OCI-LY7 (cell line): ENCODE measurements at regions not wholly inside any gene's neighbourhood (a gene's known extent, or its start where the extent isn't known, plus 50 kb on each side); places are given as distances from the start of the nearest gene placed in this dataset.

ENCODE experiments used
- BruUV-seq: library from RNA; stranded (reverse); fragments of 400-500 nt; replicated peaks from 2 replicates; lab custom pipeline; 2021; lab: Mats Ljungman, UMichigan
- CTCF ChIA-PET: fragments of 300-600 bp; sonication (Branson Sonifier 250); formaldehyde crosslinking; loops from one replicate; lab custom pipeline; 2022; ENCODE audit warnings: antibody characterized with exemption; ENCODE audit not compliant: unreplicated experiment; lab: Charles Lee
- POLR2A ChIA-PET: fragments of 300-600 bp; sonication (Branson Sonifier 250); formaldehyde crosslinking; loops from one replicate; lab custom pipeline; 2022; ENCODE audit warnings: antibody characterized with exemption; lab: Charles Lee
- DNase-seq: peaks from one replicate; pipeline ENCODE4 v3.0.0-alpha.2; 2015; ENCODE audit warnings: low spot score
- H2AFZ ChIP-seq: fragments of 200-600 bp; sonication (generic), shearing (Covaris generic); 2 replicates; pipeline ENCODE4 v1.6.1; 2014; ENCODE audit warnings: mild to moderate bottlenecking, antibody characterized with exemption, low read length, moderate library complexity
- H3K27ac ChIP-seq: fragments of 200-600 bp; sonication (generic); 2 replicates; pipeline ENCODE4 v1.5.1; 2014; ENCODE audit warnings: mixed run types, low read depth, mild to moderate bottlenecking, moderate library complexity, low read length, inconsistent platforms; ENCODE audit not compliant: poor library complexity, severe bottlenecking
- H3K36me3 ChIP-seq: fragments of 200-600 bp; sonication (generic); 2 replicates; pipeline ENCODE4 v1.6.1; 2014; ENCODE audit warnings: mild to moderate bottlenecking, antibody characterized with exemption, low read length, moderate library complexity, mixed read lengths; ENCODE audit not compliant: insufficient read depth
- H3K4me1 ChIP-seq: fragments of 200-600 bp; sonication (generic); 2 replicates; pipeline ENCODE4 v1.5.1; 2014; ENCODE audit warnings: mild to moderate bottlenecking, low read length; ENCODE audit not compliant: insufficient read depth, poor library complexity, severe bottlenecking
- H3K4me2 ChIP-seq: fragments of 200-600 bp; sonication (generic); 2 replicates; pipeline ENCODE4 v1.6.1; 2014; ENCODE audit warnings: mild to moderate bottlenecking, low read length
- H3K4me3 ChIP-seq: fragments of 200-600 bp; sonication (generic); 2 replicates; pipeline ENCODE4 v1.5.1; 2014; ENCODE audit warnings: mild to moderate bottlenecking, low read depth, low read length; ENCODE audit not compliant: poor library complexity, severe bottlenecking
- H3K79me2 ChIP-seq: fragments of 200-600 bp; sonication (generic); 2 replicates; pipeline ENCODE4 v1.6.1; 2016; ENCODE audit warnings: low read depth, mild to moderate bottlenecking, low read length, moderate library complexity, mixed read lengths; ENCODE audit not compliant: insufficient read depth
- H3K9me2 ChIP-seq: fragments of 200-600 bp; sonication (generic); 2 replicates; pipeline ENCODE4 v1.6.1; 2016; ENCODE audit warnings: mild to moderate bottlenecking, low read length, mixed read lengths; ENCODE audit not compliant: insufficient read depth
- H3K9me3 ChIP-seq: fragments of 200-600 bp; sonication (generic); 2 replicates; pipeline ENCODE4 v1.6.1; 2014; ENCODE audit warnings: mild to moderate bottlenecking, mixed run types, low read length, mixed read lengths
- H4K20me1 ChIP-seq: fragments of 200-600 bp; sonication (generic); 2 replicates; pipeline ENCODE4 v1.6.1; 2014; ENCODE audit warnings: mild to moderate bottlenecking, antibody characterized with exemption, low read length, moderate library complexity, mixed read lengths; ENCODE audit not compliant: insufficient read depth
- EZH2phosphoT487 ChIP-seq: fragments of 200-600 bp; sonication (generic); IDR thresholded peaks from 2 replicates; pipeline ENCODE4 v1.6.1; 2018; ENCODE audit warnings: low read depth, borderline replicate concordance, mild to moderate bottlenecking, mixed run types, antibody characterized with exemption, low read length, moderate library complexity, mixed read lengths
- intact Hi-C: fragments of 100-400 bp; cut with micrococcal nuclease; formaldehyde crosslinking; loops from one replicate; pipeline ENCODE4 v1.10.0; 2022; ENCODE audit not compliant: unreplicated experiment
- TF ChIP-seq, protein P1 (sequence below): fragments of 200-600 bp; sonication (generic); conservative IDR thresholded peaks from 2 replicates; pipeline ENCODE4 v1.5.1; 2014; ENCODE audit warnings: mild to moderate bottlenecking, antibody characterized with exemption, low read length, moderate library complexity, mixed read lengths

DNA sequence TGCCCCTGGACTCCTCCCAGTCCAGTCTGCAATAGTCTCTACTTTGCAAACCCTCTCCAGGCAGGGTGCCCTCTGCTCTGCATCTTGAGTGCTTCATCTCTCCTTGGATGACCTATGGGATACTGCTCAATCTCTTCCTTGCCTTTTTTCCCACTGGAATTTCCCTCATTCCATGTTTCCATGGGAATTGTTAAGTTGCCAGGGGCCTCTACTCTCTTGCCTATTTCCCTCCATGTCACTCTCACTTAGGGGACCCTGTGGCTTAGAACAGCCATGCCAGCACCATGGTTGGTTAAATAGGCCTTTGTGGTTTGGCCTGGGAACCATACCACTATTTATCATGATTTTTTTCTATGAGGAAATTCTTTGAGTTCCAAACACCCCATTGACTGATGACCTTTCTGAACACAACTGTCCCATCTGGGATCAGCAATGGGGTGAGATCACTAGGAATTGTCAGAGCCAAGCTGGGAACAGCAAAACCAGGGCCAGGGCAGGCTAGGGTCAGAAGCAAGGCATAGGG lies 91.4 kb upstream of the RBMS1 start:
- H3K27ac ChIP-seq = no peak overlapping the region
- CTCF ChIA-PET = no interaction called here
- H4K20me1 ChIP-seq = no peaks in the 10 kb centered on the region
- no peaks in the 10 kb centered on the region for H3K9me2 ChIP-seq
- no peak overlapping the region for H3K4me2 ChIP-seq
- H3K4me3 ChIP-seq = no peak overlapping the region
- no peaks in the 10 kb centered on the region for H3K79me2 ChIP-seq
- POLR2A ChIA-PET = no interaction called here
- no peaks in the 10 kb centered on the region for H3K36me3 ChIP-seq
- H3K9me3 ChIP-seq = no peaks in the 10 kb centered on the region
- H3K4me1 ChIP-seq = no peaks in the 10 kb centered on the region
- BruUV-seq = no TSS peak
- intact Hi-C loops = no loop called here
- DNase-seq = no peak
- no peak overlapping the region for H2AFZ ChIP-seq
- TF ChIP-seq, protein P1, sequence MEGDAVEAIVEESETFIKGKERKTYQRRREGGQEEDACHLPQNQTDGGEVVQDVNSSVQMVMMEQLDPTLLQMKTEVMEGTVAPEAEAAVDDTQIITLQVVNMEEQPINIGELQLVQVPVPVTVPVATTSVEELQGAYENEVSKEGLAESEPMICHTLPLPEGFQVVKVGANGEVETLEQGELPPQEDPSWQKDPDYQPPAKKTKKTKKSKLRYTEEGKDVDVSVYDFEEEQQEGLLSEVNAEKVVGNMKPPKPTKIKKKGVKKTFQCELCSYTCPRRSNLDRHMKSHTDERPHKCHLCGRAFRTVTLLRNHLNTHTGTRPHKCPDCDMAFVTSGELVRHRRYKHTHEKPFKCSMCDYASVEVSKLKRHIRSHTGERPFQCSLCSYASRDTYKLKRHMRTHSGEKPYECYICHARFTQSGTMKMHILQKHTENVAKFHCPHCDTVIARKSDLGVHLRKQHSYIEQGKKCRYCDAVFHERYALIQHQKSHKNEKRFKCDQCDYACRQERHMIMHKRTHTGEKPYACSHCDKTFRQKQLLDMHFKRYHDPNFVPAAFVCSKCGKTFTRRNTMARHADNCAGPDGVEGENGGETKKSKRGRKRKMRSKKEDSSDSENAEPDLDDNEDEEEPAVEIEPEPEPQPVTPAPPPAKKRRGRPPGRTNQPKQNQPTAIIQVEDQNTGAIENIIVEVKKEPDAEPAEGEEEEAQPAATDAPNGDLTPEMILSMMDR = no peak
- TF ChIP-seq EZH2phosphoT487 = no peak

DNA sequence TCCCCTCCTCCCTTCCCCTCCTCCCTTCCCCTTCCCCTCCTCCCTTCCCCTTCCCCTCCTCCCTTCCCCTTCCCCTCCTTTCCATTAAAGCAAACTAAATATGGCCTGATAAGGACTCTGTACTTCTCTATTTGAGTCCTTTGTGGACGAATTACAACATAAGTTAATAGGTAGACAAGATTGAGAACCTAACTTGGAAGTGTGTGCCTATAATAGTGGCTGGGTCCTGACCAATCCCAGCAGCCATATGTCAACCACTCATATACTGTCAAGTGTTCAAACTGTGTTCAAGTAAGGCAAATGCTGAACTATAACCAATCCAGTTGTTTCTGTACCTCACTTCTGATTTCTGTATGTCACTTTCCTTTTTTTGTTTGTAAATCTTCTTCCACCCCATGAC lies 97.1 kb upstream of the RBMS1 start:
- H3K27ac ChIP-seq = no peak overlapping the region
- H2AFZ ChIP-seq = no peak overlapping the region
- DNase-seq = no peak
- H3K4me3 ChIP-seq = no peak overlapping the region
- H3K9me3 ChIP-seq = peaks cover 13% of the 10 kb centered on the region; the same call in 1 of the 2 replicates
- H3K79me2 ChIP-seq = no peaks in the 10 kb centered on the region
- POLR2A ChIA-PET = no interaction called here
- CTCF ChIA-PET = no interaction called here
- no peaks in the 10 kb centered on the region for H3K4me1 ChIP-seq
- no peaks in the 10 kb centered on the region for H4K20me1 ChIP-seq
- no peaks in the 10 kb centered on the region for H3K36me3 ChIP-seq
- BruUV-seq = no TSS peak
- H3K9me2 ChIP-seq = no peaks in the 10 kb centered on the region
- intact Hi-C loops = no loop called here
- TF ChIP-seq, protein P1 = no peak
- no peak for TF ChIP-seq EZH2phosphoT487
- no peak overlapping the region for H3K4me2 ChIP-seq

DNA sequence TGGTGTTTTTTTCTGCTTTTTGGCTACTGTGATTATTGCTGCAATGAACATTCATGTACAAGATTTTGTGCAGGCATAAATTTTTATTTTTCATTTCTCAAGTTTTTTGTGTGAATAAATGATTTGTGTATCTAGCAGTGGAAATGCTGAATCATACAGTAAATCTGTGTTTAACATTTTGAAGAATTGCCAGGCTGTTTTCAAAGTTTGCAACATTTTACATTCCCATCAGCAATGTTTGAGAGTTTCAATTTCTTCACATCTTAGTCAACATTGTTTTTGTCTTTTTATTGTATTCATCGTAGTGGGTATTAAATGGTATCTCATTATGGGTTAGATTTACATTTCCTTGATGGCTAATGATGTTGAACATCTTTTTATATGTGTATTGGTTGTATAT lies 98.8 kb upstream of the RBMS1 start:
- CTCF ChIA-PET = no interaction called here
- Histone ChIP-seq H4K20me1 (no peaks in the 10 kb centered on the region), H3K9me2 (no peaks in the 10 kb centered on the region), H2AFZ (no peak overlapping the region), H3K9me3 (peaks cover 13% of the 10 kb centered on the region; the same call in 1 of the 2 replicates), H3K4me1 (no peaks in the 10 kb centered on the region), H3K4me2 (no peak overlapping the region), H3K79me2 (no peaks in the 10 kb centered on the region), H3K36me3 (no peaks in the 10 kb centered on the region), H3K27ac (no peak overlapping the region), H3K4me3 (no peak overlapping the region)
- TF ChIP-seq, protein P1 = no peak
- no peak for TF ChIP-seq EZH2phosphoT487
- intact Hi-C loops = no loop called here
- no peak for DNase-seq
- BruUV-seq = no TSS peak
- POLR2A ChIA-PET = interaction anchor here (0.6 kb wide), 1 partner anchor 10 kb away, joined by 3 read pairs; no protein-coding TSS in a partner anchor
